Sigmoid colon (tissue), 6 donors: ENCODE measurements at regions not wholly inside any gene's neighbourhood (a gene's known extent, or its start where the extent isn't known, plus 50 kb on each side); places are given as distances from the start of the nearest gene placed in this dataset.
A peak's percentile ranks its signal among the peaks of the same experiment; 100 is the strongest.

ENCODE experiments used
- DNase-seq: peaks from one replicate; pipeline ENCODE4 v3.0.0-alpha.2; 2019
- H3K27ac ChIP-seq, 4 donors: fragments of 200-600 bp; sonication (generic); one replicate each; pipeline ENCODE4 v1.5.1; 2016 to 2019; ENCODE audit warnings: mild to moderate bottlenecking in 1 of 4
- H3K27me3 ChIP-seq, 3 donors: fragments of 200-600 bp; sonication (generic); one replicate each; pipeline ENCODE4 v1.5.1; 2019; ENCODE audit warnings: mild to moderate bottlenecking in 1 of 3
- H3K36me3 ChIP-seq, 4 donors: fragments of 200-600 bp; sonication (generic); one replicate each; pipeline ENCODE4 v1.5.1; 2016 to 2019
- H3K4me1 ChIP-seq, 4 donors: fragments of 200-600 bp; sonication (generic); one replicate each; pipeline ENCODE4 v1.5.1; 2017 to 2019
- H3K4me3 ChIP-seq, 4 donors: fragments of 200-600 bp; sonication (generic); one replicate each; pipeline ENCODE4 v1.5.1; 2017 to 2019; ENCODE audit warnings: mild to moderate bottlenecking in 2 of 4, moderate library complexity in 1 of 4
- H3K9me3 ChIP-seq, 4 donors: fragments of 200-600 bp in 3 of 4; sonication (generic) in 3 of 4; one replicate each; pipeline versions ENCODE4 v1.5.1 to v1.6.1; 2013 to 2019
- EP300 ChIP-seq, 4 donors: sonication (generic); formaldehyde crosslinking; IDR thresholded peaks; one replicate each; pipeline ENCODE4 v1.6.1; 2017; ENCODE audit warnings: antibody characterized with exemption in 4 of 4
- POLR2A ChIP-seq, 2 donors: fragments of 450-650 bp; IDR thresholded peaks; one replicate each; pipeline ENCODE4 v1.6.1; 2016; ENCODE audit warnings: antibody characterized with exemption in 2 of 2, mild to moderate bottlenecking in 2 of 2, moderate library complexity in 2 of 2
- POLR2AphosphoS5 ChIP-seq, 4 donors: sonication (generic); formaldehyde crosslinking; IDR thresholded peaks; one replicate each; pipeline ENCODE4 v1.6.1; 2017; ENCODE audit warnings: antibody characterized with exemption in 4 of 4
- WGBS, 2 donors: extraction: QIAGEN DNeasy Blood & Tissue Kit; methylation state at CpG; one replicate each; pipeline ENCODE4 v1.1.7; 2013; 5-methylcytosine and 5-hydroxymethylcytosine counted together
- intact Hi-C: fragments of 100-400 bp; cut with DNase I; formaldehyde crosslinking; loops from one replicate; pipeline ENCODE4 v1.15.1; 2023
- TF ChIP-seq, protein P1 (sequence below), 4 experiments: fragments of 450-650 bp in 3 of 4; fragments of 200-600 bp in 1 of 4; IDR thresholded peaks; one replicate each; pipeline ENCODE4 v1.5.1; 2016 to 2019; ENCODE audit warnings: antibody characterized with exemption in 4 of 4, mild to moderate bottlenecking in 3 of 4, moderate library complexity in 2 of 4
- donor health status: healthy with polysubstance abuse.
- donor health status: healthy.

GRCh38 chr2:120979921-120980320 lies 244.3 kb downstream of the GLI2 start:
- TF ChIP-seq EP300 (IDR thresholded peaks at IDR 0.05) (no peak), POLR2AphosphoS5 (IDR thresholded peaks at IDR 0.05) (no peak)
- TF ChIP-seq, protein P1, sequence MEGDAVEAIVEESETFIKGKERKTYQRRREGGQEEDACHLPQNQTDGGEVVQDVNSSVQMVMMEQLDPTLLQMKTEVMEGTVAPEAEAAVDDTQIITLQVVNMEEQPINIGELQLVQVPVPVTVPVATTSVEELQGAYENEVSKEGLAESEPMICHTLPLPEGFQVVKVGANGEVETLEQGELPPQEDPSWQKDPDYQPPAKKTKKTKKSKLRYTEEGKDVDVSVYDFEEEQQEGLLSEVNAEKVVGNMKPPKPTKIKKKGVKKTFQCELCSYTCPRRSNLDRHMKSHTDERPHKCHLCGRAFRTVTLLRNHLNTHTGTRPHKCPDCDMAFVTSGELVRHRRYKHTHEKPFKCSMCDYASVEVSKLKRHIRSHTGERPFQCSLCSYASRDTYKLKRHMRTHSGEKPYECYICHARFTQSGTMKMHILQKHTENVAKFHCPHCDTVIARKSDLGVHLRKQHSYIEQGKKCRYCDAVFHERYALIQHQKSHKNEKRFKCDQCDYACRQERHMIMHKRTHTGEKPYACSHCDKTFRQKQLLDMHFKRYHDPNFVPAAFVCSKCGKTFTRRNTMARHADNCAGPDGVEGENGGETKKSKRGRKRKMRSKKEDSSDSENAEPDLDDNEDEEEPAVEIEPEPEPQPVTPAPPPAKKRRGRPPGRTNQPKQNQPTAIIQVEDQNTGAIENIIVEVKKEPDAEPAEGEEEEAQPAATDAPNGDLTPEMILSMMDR (IDR thresholded peaks at IDR 0.05), result no peak
- peaks cover 4 to 63% (median 19%) of the 10 kb centered on the region in 4 donors for H3K36me3 ChIP-seq
- WGBS, 2 donors, result 85 to 91% methylated on average over 8 of the region's 8 CpGs

DNA sequence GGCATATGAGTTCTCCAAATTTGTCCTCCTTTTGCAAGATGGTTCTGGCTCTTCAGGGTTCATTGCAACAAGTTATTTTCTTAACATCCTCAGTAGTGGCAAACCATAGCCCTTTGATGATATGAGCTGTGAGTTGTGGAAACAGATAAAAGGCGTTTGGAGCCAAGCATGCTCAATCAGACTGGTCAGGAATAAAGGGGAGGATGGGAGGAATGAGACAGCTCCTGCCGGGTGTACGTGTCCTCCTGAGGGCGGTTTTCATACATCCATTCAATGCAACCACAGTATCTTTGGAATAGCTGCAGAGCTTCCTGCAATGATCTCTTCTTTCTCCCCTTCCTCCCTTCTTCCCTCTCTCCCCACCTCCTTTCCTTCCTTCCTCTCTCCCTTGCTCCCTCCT lies 245.8 kb downstream of the GLI2 start:
- 77 to 80% methylated on average over 4 of the region's 4 CpGs for WGBS, 2 donors
- Histone ChIP-seq H3K27me3 (no peaks in the 10 kb centered on the region), H3K36me3 (peaks cover 10 to 64% (median 22%) of the 10 kb centered on the region in 4 donors), H3K4me3 (no peak overlapping the region), H3K27ac (no peak overlapping the region), H3K9me3 (no peaks in the 10 kb centered on the region), H3K4me1 (no peaks in the 10 kb centered on the region)
- no peak for DNase-seq
- intact Hi-C loops, result no loop called here
- TF ChIP-seq POLR2AphosphoS5 (IDR thresholded peaks at IDR 0.05) (no peak), EP300 (IDR thresholded peaks at IDR 0.05) (no peak), POLR2A (IDR thresholded peaks at IDR 0.05) (no peak)
- TF ChIP-seq, protein P1 (IDR thresholded peaks at IDR 0.05), result no peak

More at GRCh38 chr2:120979921-120980320, 244.3 kb downstream of the GLI2 start:
- no peak overlapping the region for H3K4me3 ChIP-seq
- H3K4me1 ChIP-seq, result no peaks in the 10 kb centered on the region
- no peaks in the 10 kb centered on the region for H3K27me3 ChIP-seq
- DNase-seq, result no peak
- intact Hi-C loops, result no loop called here
- no peak overlapping the region for H3K27ac ChIP-seq
- H3K9me3 ChIP-seq, result no peaks in the 10 kb centered on the region

- WGBS, 2 donors, result 77 to 80% methylated on average over 20 of the region's 20 CpGs
- no peak overlapping the region for H3K27ac ChIP-seq
- H3K27me3 ChIP-seq, result no peaks in the 10 kb centered on the region
- H3K36me3 ChIP-seq, result peaks cover 10 to 75% (median 32%) of the 10 kb centered on the region in 4 donors
- no peaks in the 10 kb centered on the region for H3K4me1 ChIP-seq
- DNase-seq, result no peak
- TF ChIP-seq POLR2A (IDR thresholded peaks at IDR 0.05), result no peak
- no peak for TF ChIP-seq EP300 (IDR thresholded peaks at IDR 0.05)
- no peak for TF ChIP-seq POLR2AphosphoS5 (IDR thresholded peaks at IDR 0.05)
- TF ChIP-seq, protein P1 (IDR thresholded peaks at IDR 0.05), result no peak
- no peak overlapping the region for H3K4me3 ChIP-seq
- intact Hi-C loops, result no loop called here
- no peaks in the 10 kb centered on the region for H3K9me3 ChIP-seq
These were observed 246.9 kb downstream of the GLI2 start for GRCh38 chr2:120982598-120982997.

GRCh38 chr2:120983344-120983743 lies 247.7 kb downstream of the GLI2 start:
- intact Hi-C loops, result no loop called here
- Histone ChIP-seq H3K4me3 (no peak overlapping the region), H3K4me1 (no peaks in the 10 kb centered on the region), H3K27me3 (no peaks in the 10 kb centered on the region), H3K9me3 (no peaks in the 10 kb centered on the region), H3K27ac (no peak overlapping the region), H3K36me3 (peaks cover 10 to 74% (median 36%) of the 10 kb centered on the region in 4 donors)
- DNase-seq, result peak; percentile 51
- TF ChIP-seq, protein P1 (IDR thresholded peaks at IDR 0.05), result no peak
- TF ChIP-seq EP300 (IDR thresholded peaks at IDR 0.05) (no peak), POLR2AphosphoS5 (IDR thresholded peaks at IDR 0.05) (no peak), POLR2A (IDR thresholded peaks at IDR 0.05) (no peak)
- WGBS, 2 donors, result 74 to 75% methylated on average over 6 of the region's 6 CpGs

GRCh38 chr2:120984046-120984445 lies 248.4 kb downstream of the GLI2 start:
- intact Hi-C loops, result no loop called here
- H3K36me3 ChIP-seq, result peaks cover 10 to 71% (median 39%) of the 10 kb centered on the region in 4 donors

More at GRCh38 chr2:120984046-120984445, 248.4 kb downstream of the GLI2 start:
- DNase-seq, result peak; percentile 35
- no peak overlapping the region for H3K4me3 ChIP-seq
- no peaks in the 10 kb centered on the region for H3K9me3 ChIP-seq
- no peaks in the 10 kb centered on the region for H3K4me1 ChIP-seq
- TF ChIP-seq POLR2A (IDR thresholded peaks at IDR 0.05), result no peak
- no peak for TF ChIP-seq POLR2AphosphoS5 (IDR thresholded peaks at IDR 0.05)
- TF ChIP-seq, protein P1 (IDR thresholded peaks at IDR 0.05), result no peak
- TF ChIP-seq EP300 (IDR thresholded peaks at IDR 0.05), result no peak
- 76 to 81% methylated on average over 8 of the region's 8 CpGs for WGBS, 2 donors
- H3K27ac ChIP-seq, result no peak overlapping the region
- no peaks in the 10 kb centered on the region for H3K27me3 ChIP-seq
